Psoas muscle (tissue), 7 donors: ENCODE measurements at regions not wholly inside any gene's neighbourhood (a gene's known extent, or its start where the extent isn't known, plus 50 kb on each side); places are given as distances from the start of the nearest gene placed in this dataset.

ENCODE experiments used
- ATAC-seq, 4 donors: fragments of 200-7000 bp; cut with Tn5 transposase; one replicate each; pipeline ENCODE4 v1.9.1; 2020; ENCODE audit warnings: moderate library complexity in 3 of 4, mild to moderate bottlenecking in 2 of 4
- DNase-seq, 2 donors: peaks; one replicate each; pipeline ENCODE4 v3.0.0-alpha.2; 2020
- H3K27ac ChIP-seq: fragments of 200-600 bp; one replicate; pipeline ENCODE4 v1.8.0; 2022
- H3K27me3 ChIP-seq, 3 donors: fragments of 200-600 bp in 1 of 3; one replicate each; pipeline versions ENCODE4 v1.6.1 to v1.8.0; 2013 to 2022; ENCODE audit warnings: low read length in 2 of 3, mild to moderate bottlenecking in 2 of 3, moderate library complexity in 1 of 3; ENCODE audit not compliant: insufficient read depth in 3 of 3
- H3K36me3 ChIP-seq, 2 donors: fragments of 200-600 bp in 1 of 2; one replicate each; pipeline versions ENCODE4 v1.6.1 to v1.8.0; 2013 to 2022; ENCODE audit warnings: low read depth in 1 of 2, mild to moderate bottlenecking in 1 of 2, moderate library complexity in 1 of 2; ENCODE audit not compliant: insufficient read depth in 1 of 2
- H3K4me1 ChIP-seq: fragments of 200-600 bp; one replicate; pipeline ENCODE4 v1.8.0; 2022
- H3K4me3 ChIP-seq: fragments of 200-600 bp; one replicate; pipeline ENCODE4 v1.8.0; 2022; ENCODE audit warnings: mild to moderate bottlenecking
- H3K9me3 ChIP-seq: fragments of 200-600 bp; one replicate; pipeline ENCODE4 v1.8.0; 2022
- WGBS, 3 donors: extraction: QIAGEN DNeasy Blood & Tissue Kit; methylation state at CpG; one replicate each; pipeline versions ENCODE4 v1.1.6 to v1.1.7; 2013; 5-methylcytosine and 5-hydroxymethylcytosine counted together
- intact Hi-C, 2 donors: fragments of 100-400 bp; cut with DNase I; formaldehyde crosslinking; loops; one replicate each; pipeline versions ENCODE4 v1.11.0 to v1.14.2; 2022
- TF ChIP-seq, protein P1 (sequence below): fragments of 200-600 bp; IDR thresholded peaks from one replicate; pipeline ENCODE4 v1.8.0; 2022; ENCODE audit warnings: antibody characterized with exemption
- donor health status: healthy with polysubstance abuse.
- donor health status: DM: no; HTN: no; CAD: no; lungs with moderate emphysema.
- donor health status: Bipolar disorder and iron deficiency.
- donor health status: healthy.
- donor health status: DM: yes; HTN: yes; CAD: no.
- donor health status: DM: no; HTN: no; CAD: no.
- donor health status: DM: yes; HTN: yes; CAD: no.

DNA sequence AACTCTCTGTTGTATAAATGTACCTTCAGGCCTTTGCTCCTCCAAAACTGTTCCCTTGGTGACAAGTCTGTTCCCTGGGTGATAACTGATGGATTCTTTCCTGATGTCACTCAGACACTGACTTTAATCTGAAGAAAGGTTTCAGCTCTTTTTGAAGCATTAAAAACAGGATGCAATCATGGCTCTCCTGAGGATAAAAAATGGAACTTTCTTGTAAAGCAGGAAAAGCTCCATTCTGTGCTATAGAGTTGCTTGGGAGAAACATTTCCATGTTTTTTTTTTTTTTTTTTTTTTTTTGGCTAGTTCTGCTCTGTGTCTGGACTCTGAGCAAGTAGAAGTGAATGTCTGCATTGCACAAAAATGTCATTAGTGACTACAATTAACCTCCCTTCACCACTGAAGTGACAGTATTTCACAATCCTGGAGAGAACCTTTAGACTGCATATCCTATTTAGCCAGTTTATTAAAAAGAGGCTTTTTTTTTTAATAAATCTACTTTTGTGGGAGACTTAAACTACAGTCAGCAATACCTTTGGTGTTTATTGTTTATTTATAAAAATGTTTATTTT, 101.7 kb upstream of the PRMT6 start:
- TF ChIP-seq, protein P1, sequence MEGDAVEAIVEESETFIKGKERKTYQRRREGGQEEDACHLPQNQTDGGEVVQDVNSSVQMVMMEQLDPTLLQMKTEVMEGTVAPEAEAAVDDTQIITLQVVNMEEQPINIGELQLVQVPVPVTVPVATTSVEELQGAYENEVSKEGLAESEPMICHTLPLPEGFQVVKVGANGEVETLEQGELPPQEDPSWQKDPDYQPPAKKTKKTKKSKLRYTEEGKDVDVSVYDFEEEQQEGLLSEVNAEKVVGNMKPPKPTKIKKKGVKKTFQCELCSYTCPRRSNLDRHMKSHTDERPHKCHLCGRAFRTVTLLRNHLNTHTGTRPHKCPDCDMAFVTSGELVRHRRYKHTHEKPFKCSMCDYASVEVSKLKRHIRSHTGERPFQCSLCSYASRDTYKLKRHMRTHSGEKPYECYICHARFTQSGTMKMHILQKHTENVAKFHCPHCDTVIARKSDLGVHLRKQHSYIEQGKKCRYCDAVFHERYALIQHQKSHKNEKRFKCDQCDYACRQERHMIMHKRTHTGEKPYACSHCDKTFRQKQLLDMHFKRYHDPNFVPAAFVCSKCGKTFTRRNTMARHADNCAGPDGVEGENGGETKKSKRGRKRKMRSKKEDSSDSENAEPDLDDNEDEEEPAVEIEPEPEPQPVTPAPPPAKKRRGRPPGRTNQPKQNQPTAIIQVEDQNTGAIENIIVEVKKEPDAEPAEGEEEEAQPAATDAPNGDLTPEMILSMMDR, result no peak
- DNase-seq, result no peak
- no peak overlapping the region for H3K27ac ChIP-seq
- no peak for ATAC-seq
- H3K4me1 ChIP-seq, result no peaks in the 10 kb centered on the region
- H3K36me3 ChIP-seq, result no peaks in the 10 kb centered on the region
- H3K4me3 ChIP-seq, result no peak overlapping the region
- H3K27me3 ChIP-seq, result no peaks in the 10 kb centered on the region
- H3K9me3 ChIP-seq, result no peaks in the 10 kb centered on the region
- intact Hi-C loops, result no loop called here

DNA sequence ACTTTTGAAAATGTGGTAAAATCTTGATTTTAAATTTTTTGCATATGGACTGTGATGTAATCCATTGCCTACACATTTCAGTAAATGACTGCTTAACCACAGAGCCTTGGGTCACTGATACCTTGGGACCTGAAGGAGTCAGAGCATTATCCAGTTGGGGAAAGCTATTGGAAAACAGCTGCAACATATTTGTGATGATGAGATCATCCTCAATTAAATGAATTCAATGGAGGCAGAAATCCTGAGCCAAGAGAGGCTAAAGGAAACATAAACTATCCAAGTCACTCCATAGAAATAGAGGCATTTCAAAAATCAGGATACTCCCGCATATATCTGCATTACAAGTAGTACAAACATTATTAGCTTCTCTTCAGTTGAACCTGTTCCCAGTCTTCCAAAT, 99.8 kb upstream of the PRMT6 start:
- Histone ChIP-seq H3K27ac (no peak overlapping the region), H3K4me3 (no peak overlapping the region), H3K36me3 (no peaks in the 10 kb centered on the region), H3K4me1 (no peaks in the 10 kb centered on the region), H3K27me3 (no peaks in the 10 kb centered on the region), H3K9me3 (no peaks in the 10 kb centered on the region)
- intact Hi-C loops, result no loop called here
- DNase-seq, result no peak
- TF ChIP-seq, protein P1, result no peak
- no peak for ATAC-seq
- 68 to 80% (median 78%) methylated on average over 1 of the region's 1 CpG for WGBS, 3 donors

DNA sequence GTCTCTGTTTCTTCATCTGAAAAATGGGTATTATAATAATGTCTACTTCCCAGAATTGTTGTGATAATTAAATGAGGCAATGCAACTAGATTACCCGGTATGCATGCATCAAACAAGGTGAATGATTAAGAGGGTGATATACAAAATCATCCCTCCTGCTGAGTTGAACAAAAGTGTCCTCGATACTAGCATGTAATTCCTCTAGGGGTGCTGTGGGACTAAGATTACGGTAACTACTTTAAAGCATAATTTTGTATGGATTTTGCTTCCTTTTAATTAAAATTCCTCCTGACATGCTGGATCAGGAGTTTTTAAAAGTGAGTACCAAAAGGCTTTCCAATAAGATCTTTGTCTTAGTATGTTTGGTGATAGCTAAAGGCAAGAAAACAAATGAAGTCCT, 98.7 kb upstream of the PRMT6 start:
- no peak overlapping the region for H3K4me3 ChIP-seq
- H3K4me1 ChIP-seq, result no peaks in the 10 kb centered on the region
- no peaks in the 10 kb centered on the region for H3K36me3 ChIP-seq
- TF ChIP-seq, protein P1, result no peak
- 60 to 91% (median 88%) methylated on average over 3 of the region's 3 CpGs for WGBS, 3 donors
- H3K27ac ChIP-seq, result no peak overlapping the region
- no peaks in the 10 kb centered on the region for H3K9me3 ChIP-seq
- H3K27me3 ChIP-seq, result no peaks in the 10 kb centered on the region
- DNase-seq, result no peak
- no peak for ATAC-seq
- intact Hi-C loops, result no loop called here

DNA sequence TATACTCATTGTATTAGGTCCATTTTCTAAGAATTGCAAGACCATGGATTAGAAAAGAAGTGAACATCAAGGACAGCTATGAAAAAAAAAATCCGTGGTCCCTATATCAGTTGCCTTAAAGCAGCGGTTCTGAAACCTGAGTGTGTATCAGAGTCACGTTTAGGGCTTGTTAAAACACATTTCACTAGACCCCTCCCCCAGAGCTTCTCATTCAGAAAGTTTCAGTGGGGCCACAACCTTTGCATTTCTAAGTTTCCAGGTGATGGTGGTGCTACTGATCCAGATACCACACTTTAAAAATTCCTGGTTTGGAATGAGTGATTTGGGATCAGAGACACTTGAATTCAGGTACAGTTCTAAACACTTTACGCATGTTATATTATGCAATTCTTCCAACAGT, 96.1 kb upstream of the PRMT6 start:
- DNase-seq, result no peak
- Histone ChIP-seq H3K4me3 (no peak overlapping the region), H3K36me3 (no peaks in the 10 kb centered on the region), H3K9me3 (no peaks in the 10 kb centered on the region), H3K27ac (no peak overlapping the region), H3K27me3 (no peaks in the 10 kb centered on the region), H3K4me1 (no peaks in the 10 kb centered on the region)
- TF ChIP-seq, protein P1, result no peak
- WGBS, 3 donors, result 38 to 63% (median 47%) methylated on average over 4 of the region's 4 CpGs
- ATAC-seq, result no peak
- intact Hi-C loops, result no loop called here

DNA sequence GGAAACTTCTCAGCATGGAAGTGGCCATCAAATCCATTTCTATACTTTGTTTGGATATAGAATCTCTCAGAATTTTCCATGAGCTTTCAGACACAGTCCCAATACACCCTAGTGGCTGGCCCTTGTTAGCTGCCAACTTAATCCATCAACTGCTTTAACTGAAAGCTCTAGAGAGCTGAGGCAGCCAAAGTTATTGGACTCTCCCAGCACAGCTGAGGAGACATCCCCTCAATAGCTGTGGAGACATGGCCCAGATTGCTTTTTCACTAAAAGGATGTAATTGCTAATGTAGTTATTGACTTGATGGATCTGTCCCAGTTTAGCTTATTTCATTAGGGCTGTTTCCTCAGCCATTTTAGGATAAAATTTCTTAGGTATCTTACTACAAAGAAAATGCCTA, 94.8 kb upstream of the PRMT6 start:
- intact Hi-C loops, result no loop called here
- Histone ChIP-seq H3K27ac (no peak overlapping the region), H3K4me3 (no peak overlapping the region), H3K4me1 (no peaks in the 10 kb centered on the region), H3K27me3 (no peaks in the 10 kb centered on the region), H3K9me3 (no peaks in the 10 kb centered on the region), H3K36me3 (no peaks in the 10 kb centered on the region)
- no peak for ATAC-seq
- no peak for DNase-seq
- TF ChIP-seq, protein P1, result no peak
